Activated T-cell treated with anti-CD3 and anti-CD28 coated beads for 1 hour (primary cell): ENCODE measurements at regions not wholly inside any gene's neighbourhood (a gene's known extent, or its start where the extent isn't known, plus 50 kb on each side); places are given as distances from the start of the nearest gene placed in this dataset.
"Not testable (repeated sequence)": the region's sequence is repeated elsewhere in the genome, so short reads cannot be mapped to it uniquely, and the experiment has no call there.

Experiments
- DNase-seq: peaks from one replicate; pipeline ENCODE4 v3.0.0-alpha.2; 2020; ENCODE audit warnings: low read depth

DNA sequence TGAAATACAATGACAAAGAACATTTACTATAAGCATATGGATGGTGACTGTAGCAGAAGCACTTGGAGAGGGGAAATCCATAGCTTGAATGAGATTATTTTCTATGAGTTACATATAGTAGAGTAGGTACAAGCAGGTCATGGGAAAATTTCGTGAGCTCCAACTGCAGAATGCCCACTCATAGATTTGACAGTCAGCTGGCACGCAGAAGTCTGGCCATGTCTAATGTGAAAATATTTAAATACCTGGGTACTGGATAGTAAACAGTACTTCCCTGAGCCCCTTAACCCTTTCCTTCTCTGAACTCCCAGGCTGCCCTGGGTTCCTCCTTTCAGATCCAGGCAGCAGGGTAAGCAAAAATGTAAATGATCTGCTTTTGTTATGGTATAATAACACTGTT is 209.7 kb downstream of the OTUD1 start:
- no peak for DNase-seq

DNA sequence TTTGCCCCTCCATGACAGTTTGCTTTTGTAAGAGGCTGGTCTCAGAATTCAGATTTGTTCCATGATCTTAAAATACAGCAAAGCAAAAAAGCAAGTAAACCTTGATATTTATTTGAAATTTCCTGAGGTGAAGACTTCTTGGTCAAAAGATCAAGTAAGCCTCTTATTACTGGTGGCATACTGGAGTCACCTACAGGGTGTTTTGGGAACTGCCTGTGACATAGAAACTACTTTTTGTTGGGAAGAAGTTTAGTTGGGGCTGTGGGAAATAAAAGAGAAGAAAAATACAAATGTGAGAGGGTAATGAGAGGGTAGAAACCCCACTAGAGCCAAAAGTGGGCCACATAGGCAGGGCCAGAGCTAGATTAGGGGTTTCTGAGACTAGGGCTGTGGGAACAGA is 217.9 kb downstream of the OTUD1 start:
- no peak for DNase-seq

DNA sequence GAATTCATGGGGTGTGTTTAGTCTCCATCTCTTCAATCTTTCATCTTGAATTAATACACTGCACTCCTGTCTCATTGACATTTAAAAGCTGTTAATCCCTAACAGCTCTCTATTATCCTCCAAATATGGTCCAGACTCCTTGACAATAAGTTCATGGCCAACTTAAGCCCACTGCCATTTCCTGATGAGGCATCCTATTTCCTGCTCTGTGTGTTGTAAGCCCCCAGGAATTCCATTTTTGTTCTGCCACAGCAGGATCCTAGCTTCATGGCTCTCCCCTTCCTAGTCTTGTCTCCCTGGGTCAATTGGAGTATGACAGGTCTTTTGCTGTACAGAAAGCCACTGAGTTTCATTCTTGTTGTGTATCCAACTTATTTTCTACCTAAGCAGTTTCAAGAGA is 218.8 kb downstream of the OTUD1 start:
- DNase-seq = no peak

DNA sequence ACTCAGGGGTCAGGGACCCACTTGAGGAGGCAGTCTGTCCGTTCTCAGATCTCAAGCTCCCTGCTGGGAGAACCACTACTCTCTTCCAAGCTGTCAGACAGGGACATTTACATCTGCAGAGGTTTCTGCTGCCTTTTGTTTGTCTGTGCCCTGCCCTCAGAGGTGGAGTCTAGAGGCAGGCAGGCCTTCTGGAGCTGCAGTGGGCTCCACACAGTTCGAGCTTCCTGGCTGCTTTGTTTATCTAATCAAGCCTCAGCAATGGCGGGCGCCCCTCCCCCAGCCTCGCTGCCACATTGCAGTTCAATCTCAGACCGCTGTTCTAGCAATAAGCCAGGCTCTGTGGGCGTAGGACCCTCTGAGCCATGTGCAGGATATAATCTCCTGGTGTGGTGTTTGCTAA is 233.0 kb downstream of the OTUD1 start:
- DNase-seq = not testable (repeated sequence)

DNA sequence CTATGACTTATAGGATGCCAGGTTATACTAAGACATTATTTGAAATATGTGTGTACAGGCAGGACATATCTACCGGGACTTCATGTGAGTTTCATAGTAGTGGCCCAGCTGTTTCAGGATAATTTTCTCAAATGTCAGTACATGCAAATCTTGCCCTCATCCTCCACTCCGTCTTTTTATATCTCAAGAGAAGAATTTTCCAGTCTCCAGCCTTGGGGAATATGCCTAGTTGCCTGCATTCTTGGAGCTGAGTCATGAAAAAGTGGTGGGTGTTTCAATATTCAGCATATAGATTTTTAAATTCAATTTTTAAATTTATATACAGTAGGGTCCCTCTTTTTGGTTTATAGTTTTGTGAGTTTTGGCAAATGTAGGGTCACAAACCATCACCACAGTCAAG is 236.7 kb downstream of the OTUD1 start:
- no peak for DNase-seq

DNA sequence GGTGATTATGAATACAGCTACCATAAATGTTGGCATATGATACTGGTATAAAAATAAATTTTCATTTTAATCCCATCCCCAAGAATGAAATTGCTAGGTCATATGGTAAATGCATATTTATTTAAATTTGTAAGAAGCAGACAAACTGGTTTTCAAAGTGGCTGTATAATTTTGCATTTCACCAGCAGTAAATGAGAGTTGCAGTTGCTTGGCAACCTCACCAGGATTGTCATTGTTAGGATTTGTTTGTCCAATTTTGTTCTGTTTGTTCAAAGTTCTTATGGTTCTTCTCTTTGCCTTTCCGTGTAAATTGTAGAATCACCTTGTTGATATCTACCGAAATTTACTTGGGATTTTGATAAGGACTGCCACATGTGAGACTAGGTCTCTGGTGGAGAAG is 237.4 kb downstream of the OTUD1 start:
- no peak for DNase-seq

DNA sequence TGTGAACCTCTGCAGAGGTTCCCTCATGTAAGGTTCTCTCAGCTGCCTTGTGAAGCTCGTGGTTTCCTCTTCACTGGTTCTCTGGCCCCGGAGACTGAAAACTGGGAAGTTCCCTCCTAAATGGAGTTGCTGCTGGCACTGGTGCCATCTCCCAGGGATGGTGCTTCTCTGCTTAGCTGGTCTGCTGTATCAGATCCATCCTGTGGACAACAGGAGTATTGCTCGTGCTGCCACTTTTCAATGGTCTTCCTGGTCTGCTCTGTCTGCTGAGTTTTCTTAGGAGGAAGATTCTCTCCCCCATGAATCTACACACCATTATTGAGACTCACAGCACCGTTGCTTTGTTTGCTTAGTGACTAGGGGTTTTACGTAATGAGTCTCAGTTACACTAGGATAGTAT is 247.8 kb downstream of the OTUD1 start:
- no peak for DNase-seq

DNA sequence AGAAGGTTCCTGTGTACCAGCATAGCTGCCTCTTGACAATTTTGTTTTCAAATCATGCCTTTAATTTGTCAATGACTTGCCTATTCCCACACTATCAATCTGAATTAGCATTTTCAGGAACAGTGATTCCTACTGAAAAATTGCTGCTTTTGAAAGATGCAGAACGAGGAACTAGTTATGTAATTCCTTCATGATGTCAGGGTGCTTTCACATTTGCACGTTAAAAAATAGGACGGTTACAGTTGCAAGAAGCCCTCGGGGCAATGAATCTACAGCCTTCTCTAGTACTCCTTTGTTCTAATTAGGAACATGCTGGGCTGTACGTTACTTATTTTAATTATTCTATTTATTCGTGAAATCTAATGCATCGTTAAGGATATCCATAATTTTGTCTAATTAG is 253.9 kb downstream of the OTUD1 start:
- DNase-seq = no peak

DNA sequence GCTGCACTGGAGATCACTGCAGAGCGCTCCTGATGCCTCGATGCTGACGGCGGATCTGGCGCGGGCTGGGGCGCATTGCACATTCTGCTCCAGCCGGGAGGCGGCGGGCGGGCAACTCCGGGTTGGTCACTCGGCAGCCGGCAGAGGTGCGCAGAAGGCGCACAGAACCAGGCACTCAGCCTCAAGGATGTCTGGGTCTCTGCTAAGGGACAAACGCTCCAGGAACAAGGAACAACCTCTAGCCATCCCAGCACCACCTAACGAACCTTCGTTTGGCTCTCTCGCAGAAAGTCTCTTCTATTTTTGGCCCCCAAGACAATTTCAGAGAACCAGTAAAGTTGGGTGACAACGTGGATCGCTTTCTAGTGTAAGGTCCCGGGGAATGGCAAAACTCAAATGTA is 254.6 kb downstream of the OTUD1 start:
- DNase-seq = no peak

DNA sequence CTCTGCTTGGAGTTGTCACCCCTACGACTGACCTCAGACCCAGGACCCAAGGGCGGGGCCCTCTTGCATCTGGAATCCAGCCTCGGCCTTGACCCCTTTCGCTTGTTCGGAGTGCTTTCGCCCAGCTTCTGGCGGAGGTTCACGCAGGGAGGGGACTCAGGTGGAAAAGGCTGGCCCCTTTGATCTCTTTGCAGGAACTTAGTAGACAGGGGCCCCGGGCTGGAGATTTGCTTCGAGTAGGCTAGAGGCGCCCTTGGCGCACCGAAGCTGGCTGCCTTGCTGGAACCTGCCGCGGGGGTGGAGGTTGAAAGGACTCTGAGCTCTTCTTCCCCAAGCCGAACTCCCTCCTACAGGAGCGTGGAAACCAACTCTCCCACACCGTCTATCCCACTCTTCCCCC is 255.1 kb downstream of the OTUD1 start:
- DNase-seq = no peak

DNA sequence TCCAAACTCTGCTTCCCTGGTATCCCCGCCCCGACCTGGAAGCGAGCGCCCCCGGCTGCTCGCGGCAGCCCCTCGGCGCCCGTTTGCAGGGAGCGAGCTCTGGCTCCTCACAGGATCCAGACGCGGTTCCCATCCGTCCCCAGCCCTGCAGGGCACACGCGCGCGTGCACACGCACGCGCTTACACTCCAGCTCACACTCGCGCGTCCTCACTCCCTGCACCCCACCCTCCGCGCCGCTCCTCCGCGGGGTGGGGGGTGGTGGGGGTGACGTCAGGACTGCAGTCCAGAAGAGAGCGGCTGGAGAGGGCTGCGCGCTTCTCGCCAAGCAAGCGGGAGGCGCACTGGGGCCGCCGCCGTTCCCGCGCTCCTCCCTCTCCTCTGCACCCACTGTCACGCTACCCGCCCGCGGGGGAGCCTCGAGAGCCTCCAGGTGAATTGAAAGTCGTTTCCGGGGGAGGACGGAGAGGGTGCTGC is 255.6 kb downstream of the OTUD1 start:
- DNase-seq = no peak

DNA sequence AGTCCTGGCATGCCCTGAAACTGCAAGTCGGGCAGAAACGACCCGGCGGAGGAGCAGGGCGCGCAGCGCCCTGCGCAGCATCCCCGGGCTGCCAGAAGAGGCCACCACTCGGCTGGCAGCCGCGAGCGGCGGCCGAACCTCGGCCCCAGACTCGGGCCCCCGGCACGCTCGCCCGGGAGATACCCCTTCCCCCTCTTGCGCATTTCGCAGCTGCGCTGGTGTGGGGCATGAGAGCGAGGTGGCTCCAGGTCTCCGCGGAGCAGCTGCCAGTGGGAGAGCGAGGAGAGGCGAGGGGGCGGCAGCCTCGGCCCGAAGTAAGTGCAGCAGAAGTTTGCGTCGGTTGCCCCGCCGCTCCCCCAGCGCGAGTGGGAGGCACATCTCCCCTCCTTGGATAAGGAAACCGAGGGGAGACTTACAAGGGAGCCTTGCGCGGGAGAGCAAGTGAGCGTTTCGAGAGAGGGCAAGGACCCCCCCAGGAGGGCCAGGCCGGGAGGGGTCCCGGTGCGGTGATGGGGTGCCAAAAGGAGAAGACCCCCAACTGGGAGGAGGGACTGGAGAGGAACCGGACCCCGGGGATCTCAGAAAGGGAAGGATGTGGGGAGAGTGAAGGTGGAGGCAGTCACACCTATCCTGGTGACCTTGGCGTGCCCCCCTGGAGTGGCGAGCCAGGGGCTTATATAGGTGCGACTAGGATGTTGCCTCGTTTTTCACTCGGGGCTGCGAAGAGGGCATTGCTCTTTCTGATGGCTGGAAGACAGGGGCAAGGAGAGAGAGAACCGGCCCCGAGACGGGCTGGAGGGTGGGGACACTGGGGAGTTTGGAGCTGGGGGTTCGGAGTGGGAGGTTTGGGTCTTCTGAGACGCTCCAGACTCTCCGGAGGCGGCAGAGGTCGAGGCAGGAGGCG is 256.3 kb downstream of the OTUD1 start:
- DNase-seq = no peak

DNA sequence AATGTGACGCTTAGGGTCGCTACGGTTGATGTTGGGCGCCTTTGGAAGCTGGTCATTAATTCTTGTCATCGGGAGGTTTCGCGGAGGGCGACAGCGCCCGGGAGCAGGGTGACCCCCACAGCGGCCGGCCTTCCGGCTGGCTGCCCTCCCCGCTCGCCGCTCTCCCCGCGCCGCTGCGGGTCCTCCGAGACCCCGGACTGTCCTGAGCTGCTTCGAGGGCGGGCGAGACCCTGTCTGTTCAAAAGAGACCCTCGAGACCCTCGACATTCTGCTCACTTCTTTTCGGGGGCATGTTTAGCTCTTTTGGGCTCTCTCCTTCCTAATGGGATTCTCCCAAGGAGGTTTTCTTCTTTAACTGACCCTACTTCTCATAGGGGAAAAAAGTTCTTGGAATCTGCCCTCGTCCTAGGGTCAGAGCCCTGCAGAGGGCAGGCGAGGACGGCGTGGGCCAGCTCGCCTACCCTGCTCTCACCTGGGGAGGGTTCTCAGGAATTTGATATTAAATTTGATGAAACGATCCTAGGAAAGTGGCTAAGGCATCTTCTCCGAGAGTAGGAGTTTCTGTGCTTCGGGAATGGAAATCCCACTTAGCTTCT is 257.0 kb downstream of the OTUD1 start:
- no peak for DNase-seq

DNA sequence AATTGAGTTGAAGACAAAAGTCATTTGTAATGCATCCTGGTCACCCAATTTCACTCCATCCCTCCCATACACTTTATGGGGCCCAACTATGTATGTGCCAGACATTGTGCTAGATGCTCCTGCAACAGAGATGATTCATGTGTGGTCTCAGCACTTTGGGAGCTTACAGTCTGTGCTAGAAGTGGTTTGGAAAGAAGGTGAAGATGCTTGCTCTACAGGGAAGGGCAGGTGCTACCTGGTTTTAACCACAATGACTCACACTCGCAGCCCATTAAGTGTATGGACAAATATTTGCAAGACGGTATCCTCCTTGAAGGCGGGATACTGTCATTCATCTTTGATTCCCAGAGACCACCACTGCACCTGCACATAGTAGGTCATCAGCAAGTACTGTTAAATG is 257.6 kb downstream of the OTUD1 start:
- DNase-seq = no peak

DNA sequence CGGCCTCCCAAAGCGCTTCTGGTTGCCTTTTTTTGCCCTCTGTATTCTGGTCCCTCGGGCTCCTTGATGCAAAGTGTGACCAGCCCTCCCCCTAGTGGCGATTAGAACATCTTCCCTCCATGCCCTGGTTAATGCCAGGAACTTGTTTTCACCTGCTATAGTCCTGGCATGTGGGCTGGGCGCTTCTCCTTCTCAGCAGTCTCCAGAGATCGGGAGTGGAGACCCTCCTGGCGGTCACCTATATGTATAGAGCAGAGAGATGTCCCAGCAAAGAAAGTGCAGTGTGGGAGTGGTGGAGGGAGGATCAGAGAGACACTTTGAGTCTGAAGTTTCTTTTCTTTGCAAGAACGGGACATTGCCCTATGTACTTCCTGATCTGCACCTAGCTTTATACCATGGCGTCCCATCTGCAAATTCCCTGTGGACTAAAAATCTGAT is 264.1 kb downstream of the OTUD1 start:
- peak; percentile 26 for DNase-seq

DNA sequence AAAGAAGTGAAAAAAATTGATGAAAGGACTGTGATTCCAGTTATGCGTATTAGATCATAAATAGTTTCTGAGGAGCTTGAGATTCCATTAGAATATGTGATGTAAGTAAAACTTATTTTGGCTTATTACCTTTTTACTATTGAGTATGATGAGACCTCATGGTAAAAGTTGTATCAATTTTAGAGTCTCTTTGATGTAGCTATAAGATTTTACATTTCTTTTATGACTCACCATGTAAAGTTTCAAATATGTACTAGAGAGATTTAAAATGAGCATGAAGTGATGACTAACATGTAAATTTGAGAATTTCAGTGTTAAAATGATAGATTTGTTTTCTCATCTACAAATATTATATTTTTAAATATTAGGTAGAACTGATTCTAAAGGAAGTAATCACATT is 276.5 kb downstream of the OTUD1 start:
- no peak for DNase-seq

DNA sequence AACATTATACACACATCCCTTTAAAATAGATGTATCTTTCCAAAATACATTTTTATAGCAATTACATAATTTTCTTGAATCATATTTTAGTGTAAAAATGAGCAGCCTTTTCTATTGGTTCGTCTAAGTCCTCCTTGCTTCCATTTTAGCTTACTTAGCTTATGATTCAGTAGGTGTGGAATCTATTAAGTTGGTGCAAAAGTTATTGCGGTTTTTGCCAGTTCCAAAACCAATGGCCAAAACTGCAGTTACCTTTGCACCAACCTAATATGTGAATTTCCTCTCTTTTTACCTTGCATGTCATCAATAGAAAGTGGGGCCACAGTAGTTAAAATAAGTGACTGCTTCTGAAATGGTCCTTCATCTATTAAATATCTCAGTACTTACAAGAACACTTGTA is 279.0 kb downstream of the OTUD1 start:
- no peak for DNase-seq

DNA sequence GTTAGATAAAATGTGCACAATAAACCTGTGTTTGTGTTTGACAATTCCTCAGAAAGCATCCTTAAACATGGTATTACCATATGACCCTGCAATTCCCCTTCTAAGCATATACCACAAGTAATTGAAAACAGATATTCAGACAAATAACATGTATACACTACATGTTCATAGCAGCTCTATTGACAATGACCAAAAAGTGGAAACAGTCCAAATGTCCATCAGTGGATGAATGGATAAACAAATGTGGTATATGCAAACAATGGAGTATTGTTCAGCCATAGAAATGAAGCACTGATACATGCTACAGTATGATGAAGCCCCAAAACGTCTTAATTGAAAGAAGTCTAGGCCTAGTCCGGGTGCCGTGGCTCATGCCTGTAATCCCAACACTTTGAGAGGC is 280.1 kb downstream of the OTUD1 start:
- DNase-seq = no peak

DNA sequence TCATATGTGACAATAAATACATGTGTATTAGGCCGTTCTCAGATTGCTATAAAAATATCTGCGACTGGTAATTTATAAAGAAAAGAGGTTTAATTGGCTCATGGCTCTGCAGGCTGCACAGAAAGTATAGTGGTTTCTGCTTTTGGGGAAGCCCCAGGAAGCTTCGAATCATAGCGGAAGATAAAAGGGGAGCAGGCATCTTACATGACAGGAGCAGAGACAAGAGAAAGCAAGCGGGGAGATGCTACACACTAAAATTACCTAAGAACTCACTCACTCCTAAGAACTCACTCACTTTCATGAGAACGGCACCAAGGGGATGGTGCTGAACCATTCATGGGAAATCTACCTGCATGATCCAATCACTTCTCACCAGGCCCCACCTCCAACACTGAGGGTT is 284.9 kb downstream of the OTUD1 start:
- no peak for DNase-seq

DNA sequence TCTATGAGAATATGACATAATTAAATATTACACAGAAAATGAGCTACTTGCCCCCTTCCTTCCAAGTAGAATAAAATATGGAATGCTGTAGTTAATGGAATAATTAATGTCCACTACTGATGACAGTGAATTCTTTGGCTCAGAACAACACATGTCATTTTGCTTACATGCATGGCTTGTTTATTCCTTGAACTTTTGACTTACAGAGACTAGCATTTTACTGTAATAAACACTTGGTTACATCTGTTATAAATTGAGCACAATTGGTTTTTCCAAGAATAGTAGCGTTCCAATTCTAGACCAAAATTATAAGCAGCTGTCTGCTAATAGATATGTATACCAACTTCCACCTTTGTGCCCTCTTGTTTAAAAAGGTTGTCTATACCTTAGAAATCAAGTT is 286.7 kb downstream of the OTUD1 start:
- no peak for DNase-seq

DNA sequence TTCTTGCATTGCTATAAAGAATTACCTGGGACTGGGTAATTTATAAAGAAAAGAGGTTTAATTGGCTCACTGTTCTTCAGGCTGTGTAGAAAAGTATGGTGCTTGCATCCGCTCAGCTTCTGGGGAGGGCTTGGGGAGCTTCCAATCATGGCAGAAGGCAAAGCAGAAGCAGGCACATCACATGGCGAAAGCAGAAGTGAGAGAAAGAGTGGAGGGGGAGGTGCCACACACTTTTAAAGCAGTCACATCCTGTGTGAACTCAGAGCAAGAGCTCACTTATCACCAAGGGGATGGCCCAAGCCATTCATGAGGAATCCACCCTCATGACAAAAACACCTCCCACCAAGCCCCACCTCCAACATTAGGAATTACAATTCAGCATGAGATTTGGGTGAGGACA is 303.5 kb downstream of the OTUD1 start:
- DNase-seq = no peak

DNA sequence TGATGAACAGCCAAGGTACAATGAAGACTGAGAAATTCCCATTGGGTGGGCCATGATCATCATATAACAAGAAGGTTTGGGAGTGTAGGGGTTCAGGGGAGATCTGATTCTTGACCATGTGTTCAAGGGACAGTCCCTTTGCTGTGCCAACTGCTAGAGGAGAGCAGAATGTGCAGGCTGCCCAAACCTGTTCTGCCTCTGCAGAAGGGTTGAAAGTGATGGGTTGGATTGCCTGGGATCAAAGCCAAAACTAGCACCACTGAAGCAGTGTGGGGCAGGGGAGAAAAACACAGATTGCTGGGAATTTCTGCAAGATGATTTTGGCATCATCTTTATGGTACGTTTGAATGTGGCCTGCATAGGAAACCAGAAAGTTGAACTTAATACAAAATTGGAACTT is 303.9 kb downstream of the OTUD1 start:
- no peak for DNase-seq

DNA sequence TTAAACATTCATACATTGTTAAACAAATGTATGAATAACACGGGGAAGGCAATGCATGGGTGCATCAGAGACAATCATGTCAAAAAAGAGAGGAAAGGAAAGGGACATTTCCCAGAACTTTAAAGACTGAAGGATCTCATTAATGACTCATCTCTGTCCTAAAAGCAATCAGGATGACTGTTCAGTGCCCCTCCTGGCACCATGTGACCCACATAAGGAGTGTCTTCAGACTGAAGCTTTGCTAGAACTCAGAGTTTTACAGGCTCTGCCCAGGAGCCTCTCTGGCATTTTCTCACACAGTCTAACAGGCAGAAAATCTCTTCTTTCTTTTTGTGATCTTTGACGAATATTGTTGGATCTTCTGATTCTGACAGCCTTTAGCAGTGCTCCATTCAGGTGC is 315.3 kb downstream of the OTUD1 start:
- no peak for DNase-seq

DNA sequence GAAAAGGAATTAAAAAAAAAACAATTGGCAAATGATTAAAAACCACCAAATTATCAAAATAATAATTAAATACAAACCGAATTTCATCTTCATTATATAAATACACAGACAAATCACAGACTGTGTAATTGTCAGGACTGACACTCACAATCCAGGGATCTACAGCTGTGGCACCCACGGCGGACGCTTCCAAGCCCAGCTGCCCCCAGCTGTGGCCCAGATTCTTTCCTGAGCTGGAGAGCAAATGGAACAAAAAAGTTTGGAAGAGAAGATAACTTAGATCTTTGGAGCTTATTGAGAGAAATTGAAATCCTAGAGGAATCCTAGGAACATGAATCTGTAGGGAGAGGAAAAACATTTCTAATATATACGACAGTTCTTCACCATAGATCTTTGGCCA is 316.1 kb downstream of the OTUD1 start:
- DNase-seq = no peak
